ENCODE measurements at regions not wholly inside any gene's neighbourhood (a gene's known extent, or its start where the extent isn't known, plus 50 kb on each side); places are given as distances from the start of the nearest gene placed in this dataset.
"Not testable (repeated sequence)": the region's sequence is repeated elsewhere in the genome, so short reads cannot be mapped to it uniquely, and the experiment has no call there.

- no peak for DNase-seq (ENCODE audit: low read depth)
Observed at GRCh38 chrX:465418-466215, 78.9 kb upstream of the PPP2R3B start.

DNA sequence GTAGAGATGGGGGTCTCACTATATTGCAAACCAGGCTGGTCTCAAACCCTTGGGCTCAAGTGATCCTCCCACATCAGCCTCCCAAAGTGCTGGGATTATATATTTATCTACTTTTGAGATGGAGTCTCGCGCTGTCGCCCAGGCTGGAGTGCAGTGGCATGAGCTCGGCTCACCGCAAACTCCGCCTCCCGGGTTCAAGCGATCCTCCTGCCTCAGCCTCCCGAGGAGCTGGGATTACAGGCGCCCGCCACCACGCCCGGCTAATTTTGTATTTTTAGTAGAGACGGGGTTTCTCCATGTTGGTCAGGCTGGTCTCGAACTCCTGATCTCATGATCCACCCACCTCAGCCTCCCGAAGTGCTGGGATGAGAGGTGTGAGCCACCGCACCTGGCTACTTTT lies 80.1 kb upstream of the PPP2R3B start:
- DNase-seq (ENCODE audit: low read depth): not testable (repeated sequence)

- DNase-seq (ENCODE audit: low read depth): not testable (repeated sequence)
Observed at GRCh38 chrX:467686-468085, 81.0 kb upstream of the PPP2R3B start.

GRCh38 chrX:468979-469378 lies 82.3 kb upstream of the PPP2R3B start:
- DNase-seq (ENCODE audit: low read depth): no peak

DNA sequence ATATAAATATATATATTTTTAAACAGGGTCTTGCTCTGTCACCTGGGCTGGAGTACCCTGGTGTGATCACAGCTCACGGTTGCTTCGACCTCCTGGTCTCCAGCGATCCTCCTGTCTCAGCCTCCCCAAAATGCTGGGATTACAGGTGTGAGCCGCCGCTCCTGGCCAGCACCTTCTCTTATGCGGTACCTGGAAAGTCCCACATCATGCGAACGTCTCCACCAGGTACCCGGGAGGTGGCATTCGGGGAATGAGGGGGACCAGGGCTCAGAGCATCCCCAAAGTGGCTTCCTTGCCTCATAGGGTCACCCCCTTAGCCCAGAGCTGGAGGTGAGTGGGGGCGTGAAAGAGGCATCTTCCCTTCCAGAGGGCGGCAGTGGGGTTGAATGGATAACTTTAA lies 84.0 kb upstream of the PPP2R3B start:
- DNase-seq (ENCODE audit: low read depth): no peak

GRCh38 chrX:471281-471680 lies 84.6 kb upstream of the PPP2R3B start:
- DNase-seq (ENCODE audit: low read depth): no peak

DNA sequence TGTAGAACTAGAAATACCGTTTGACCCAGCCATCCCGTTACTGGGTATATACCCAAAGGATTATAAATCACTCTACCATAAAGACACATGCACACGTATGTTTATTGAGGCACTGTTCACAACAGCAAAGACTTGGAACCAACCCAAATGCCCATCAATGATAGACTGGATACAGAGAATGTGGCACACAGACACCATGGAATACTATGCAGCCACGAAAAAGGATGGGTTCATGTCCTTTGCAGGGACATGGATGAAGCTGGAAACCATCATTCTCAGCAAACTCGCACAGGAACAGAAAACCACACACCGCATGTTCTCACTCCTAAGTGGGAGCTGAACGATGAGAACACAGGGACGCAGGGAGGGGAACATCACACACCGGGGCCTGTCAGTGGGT lies 85.6 kb upstream of the PPP2R3B start:
- DNase-seq (ENCODE audit: low read depth): not testable (repeated sequence)

GRCh38 chrX:475926-476723 lies 89.4 kb upstream of the PPP2R3B start:
- DNase-seq (ENCODE audit: low read depth): no peak

GRCh38 chrX:476724-477075 lies 90.0 kb upstream of the PPP2R3B start:
- DNase-seq (ENCODE audit: low read depth): no peak

GRCh38 chrX:477441-478012 lies 90.8 kb upstream of the PPP2R3B start:
- no peak for DNase-seq (ENCODE audit: low read depth)

DNA sequence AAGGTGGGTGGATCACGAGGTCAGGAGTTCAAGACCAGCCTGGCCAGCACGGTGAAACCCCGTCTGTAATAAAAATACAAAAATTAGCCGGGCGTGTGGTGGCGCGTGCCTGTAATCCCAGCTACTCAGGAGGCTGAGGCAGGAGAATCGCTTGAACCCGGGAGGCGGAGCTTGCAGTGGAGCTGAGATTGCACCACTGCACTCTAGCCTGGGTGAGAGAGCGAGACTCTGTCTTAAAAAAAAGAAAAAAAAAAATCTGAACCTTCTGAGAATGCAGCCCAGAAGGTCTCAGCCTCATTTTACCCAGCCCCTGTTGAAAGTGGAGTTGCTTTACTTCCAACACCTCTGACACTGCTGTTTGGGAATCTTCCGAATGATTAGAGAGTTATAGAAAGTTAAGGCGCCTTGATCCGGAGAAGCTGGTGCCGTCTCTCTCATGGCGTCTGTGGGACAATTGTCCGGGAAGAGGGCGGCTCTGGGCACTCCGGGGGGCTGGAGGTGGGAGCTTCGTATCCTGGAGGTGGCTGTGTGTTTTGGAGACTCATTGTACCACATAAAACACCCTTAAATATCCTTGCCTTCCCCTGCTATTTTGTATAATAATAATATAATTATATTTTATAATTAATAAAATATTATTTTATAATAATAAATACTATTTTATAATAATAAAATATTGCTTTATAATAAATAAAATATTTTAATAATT lies 92.7 kb upstream of the PPP2R3B start:
- DNase-seq (ENCODE audit: low read depth): no peak

DNA sequence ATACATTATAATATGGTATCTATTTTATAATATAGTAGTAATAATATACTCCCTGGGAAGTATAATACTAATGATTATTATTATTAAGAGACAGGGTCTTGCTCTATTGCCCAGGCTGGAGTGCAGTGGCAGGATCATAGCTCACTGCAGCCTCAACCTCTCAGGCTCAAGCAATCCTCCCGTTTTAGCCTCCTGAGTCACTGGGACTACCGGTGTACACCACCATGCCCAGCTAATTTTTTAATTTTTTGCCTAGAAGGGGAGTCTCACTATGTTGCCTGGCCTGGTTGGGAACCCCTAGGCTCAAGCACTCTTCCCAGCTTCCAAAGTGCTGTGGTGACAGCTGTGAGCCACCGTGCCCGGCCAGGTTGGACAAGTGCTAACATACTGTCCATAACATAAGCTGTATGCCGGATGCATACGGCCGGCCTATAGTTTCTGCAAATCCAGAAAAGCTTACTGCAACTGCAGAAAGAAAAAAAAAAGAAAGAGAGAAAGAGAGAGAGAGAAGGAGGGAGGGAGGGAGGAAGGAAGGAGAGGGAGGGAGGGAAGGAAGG lies 94.2 kb upstream of the PPP2R3B start:
- DNase-seq (ENCODE audit: low read depth): no peak

DNA sequence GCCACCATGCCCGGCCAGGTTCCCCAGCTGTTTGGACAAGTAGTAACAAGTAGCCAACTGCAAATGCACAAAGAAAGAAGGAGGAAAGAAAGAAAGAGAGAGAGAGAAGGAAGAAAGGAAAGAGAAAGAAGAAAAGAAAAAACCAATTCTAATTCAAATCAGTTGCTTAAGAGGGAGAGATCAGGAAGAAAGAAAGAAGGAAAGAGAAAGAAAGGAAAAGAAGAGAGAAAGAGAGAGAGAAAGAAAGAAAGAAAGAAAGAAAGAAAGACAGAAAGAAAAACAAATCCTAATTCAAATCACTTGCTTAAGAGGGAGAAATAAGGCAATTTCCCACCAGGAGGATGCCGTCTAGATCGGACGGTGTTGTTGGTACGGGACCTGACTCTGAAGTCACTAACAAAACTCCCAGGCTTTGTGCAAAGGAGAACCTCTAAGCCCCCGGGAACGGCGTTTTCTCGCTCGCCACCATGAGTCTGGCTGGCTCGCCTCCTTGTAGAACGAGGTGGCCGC lies 95.5 kb upstream of the PPP2R3B start:
- no peak for DNase-seq (ENCODE audit: low read depth)

- DNase-seq (ENCODE audit: low read depth): no peak
Observed at GRCh38 chrX:482702-483203, 96.0 kb upstream of the PPP2R3B start.

GRCh38 chrX:485368-485767 lies 98.7 kb upstream of the PPP2R3B start:
- DNase-seq (ENCODE audit: low read depth): no peak

DNA sequence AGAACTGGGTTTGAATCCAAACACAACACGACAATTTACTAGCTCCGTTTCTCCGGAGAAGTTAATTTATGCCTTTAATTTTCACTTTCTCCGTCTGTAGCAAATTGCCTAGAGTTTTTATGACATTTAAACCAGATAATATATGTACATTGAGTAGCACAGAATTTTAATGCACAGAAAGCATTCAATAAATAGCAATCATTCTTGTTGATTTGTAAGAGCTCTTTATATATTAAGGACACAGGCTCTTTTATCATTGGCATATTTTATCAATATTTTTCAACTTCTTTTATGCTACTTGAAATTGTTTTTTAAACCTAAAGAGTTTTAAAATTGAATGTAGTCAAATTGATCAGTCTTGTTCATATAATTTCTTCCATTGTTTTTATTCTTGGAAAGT lies 99.6 kb upstream of the PPP2R3B start:
- no peak for DNase-seq (ENCODE audit: low read depth)

DNA sequence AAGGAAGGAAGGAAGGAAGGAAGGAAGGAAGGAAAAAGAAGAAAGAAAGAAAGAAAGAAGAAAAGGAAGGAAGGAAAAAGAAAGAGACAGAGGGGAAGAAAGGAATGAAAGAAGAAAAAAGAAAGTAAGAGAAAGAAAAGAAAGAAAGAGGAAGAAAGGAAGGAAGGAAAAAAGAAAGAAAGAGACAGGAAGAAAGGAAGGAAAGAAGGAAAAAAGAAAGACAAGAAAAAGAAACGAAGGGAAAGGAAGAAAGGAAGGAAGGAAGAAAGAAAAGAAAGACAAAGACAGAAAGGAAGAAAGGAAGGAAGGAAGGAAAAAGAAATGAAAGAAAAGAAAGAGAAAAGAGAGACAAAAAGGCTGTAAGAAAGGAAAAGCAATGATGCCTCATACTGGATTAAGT lies 101.1 kb upstream of the PPP2R3B start:
- DNase-seq (ENCODE audit: low read depth): no peak

DNA sequence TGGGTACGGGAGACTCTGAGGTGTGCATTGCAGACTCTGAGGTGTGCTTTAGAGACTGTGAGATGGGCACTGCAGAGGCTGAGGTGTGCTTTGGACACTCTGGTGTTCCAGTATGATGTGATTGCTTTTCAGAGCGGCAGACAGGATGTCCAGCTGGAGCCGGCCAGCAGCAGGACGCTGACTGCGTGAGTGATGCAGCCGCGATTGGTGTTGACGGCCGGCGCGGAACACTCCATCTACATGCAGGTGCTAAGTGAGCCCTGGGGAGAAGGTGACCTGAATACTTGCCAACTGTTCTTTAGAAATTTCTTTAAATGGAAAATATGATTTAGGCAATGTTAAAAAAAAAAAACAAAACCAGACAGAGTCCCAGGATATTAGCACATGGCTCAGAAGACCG lies 103.1 kb upstream of the PPP2R3B start:
- DNase-seq (ENCODE audit: low read depth): no peak

DNA sequence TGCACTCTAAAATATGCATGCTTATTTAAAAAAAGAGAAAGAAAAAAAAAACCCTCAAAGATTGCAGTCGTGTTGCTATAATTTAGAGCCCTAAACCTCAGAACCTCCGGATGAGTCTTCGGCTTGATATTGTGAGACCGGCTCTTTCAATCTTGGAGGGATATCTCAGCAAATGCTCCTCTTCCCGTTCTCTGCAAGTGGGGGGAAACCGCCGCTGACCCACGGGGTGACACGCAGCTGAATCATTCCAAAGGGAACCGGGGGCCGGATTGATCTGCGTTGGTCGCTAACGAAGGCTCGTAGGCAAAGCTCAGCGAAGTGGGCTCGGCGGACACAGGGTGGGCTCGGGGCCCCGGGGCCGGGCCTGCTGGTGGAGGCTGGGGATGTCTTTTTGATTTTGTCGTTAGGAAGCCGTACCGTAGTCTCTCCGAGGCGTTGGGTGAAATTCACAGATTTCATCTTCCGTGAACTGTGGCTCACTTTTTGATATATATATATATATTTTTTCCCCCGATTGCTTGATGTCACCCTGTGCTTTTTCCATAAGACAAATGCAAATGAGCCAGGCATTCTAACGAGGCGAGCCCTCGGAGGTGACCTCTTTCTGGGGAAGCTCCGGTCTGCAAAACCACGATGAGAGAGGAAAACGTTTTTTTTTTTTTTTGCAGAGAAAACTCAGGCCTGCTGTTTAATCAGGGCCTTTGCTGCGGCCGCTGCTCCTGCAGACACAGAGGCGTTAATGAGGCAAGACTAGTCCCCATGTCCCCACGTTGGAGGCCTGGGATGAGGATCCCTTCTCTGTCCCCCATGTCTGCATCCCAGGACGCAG lies 110.7 kb upstream of the PPP2R3B start:
- no peak for DNase-seq (ENCODE audit: low read depth)

DNA sequence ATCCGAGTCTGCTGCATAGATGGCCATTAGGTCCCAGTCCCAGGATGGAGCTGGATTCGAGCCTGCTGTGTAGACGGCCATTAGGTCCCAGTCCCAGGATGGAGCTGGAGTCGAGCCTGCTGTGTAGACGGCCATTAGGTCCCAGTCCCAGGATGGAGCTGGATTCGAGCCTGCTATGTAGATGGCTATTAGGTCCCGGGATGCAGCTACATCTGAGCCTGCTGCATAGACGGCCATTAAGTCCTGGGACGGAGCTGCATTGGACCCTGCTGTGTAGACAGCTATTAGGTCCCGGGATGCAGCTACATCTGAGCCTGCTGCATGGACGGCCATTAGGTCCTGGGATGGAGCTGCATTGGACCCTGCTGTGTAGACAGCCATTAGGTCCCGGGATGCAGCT lies 112.2 kb upstream of the PPP2R3B start:
- not testable (repeated sequence) for DNase-seq (ENCODE audit: low read depth)

DNA sequence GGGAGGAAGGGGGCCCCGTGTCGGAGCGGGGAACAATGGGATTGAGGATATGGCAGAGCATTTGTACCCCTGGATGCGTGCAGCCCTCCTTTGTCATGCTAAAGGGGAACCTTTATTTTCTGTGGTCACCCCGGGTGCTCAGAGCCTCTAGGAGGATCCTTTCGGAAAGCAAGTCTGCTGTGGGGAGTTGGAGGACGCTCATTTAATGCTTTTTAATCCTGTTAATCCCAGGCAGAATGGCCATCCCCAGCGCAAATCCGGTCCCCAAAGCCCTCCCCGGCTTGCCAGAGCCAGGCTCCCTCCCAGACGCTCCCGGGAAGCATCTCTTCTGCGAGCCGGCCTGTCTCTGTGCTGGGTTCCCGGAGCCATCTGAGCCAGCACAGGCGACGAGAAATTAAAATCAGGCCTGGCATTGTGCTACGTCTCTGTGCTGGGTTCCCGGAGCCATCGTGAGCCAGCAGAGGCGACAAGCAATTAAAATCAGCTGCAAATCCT lies 113.2 kb upstream of the PPP2R3B start:
- no peak for DNase-seq (ENCODE audit: low read depth)
